ENCODE measurements at regions not wholly inside any gene's neighbourhood (a gene's known extent, or its start where the extent isn't known, plus 50 kb on each side); places are given as distances from the start of the nearest gene placed in this dataset.

DNA sequence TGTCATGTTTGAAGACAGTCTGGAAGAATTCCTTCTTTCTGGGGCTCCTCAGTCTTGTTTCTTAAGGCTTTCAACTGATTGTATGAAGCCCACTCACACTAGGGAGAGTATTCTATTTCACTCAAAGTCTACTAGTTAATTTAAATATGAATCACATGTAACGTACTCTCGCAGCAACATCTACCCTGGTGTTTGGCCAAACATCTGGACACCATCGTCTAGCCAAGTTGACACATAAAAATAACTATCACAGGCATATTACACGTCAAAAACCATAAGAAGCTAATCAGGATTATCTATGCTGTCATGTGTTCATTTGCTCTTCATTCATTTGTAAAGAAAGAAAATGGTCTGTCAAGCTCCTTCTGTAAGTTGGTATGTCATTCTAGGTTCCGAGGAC lies 787.4 kb downstream of the KCNJ2 start:
- no peaks in the 10 kb centered on the region for H3K4me1 ChIP-seq (replicated peaks in 1 of 4; ENCODE audit: control insufficient read depth in 3 of 4, insufficient read depth in 4 of 4, low read length in 3 of 4)
- H2BK5ac ChIP-seq (ENCODE audit: low read depth, low read length), result no peak overlapping the region
- no peaks in the 10 kb centered on the region for H3K36me3 ChIP-seq (ENCODE audit: control insufficient read depth in 2 of 4, insufficient read depth in 4 of 4, low read length in 3 of 4)
- H3K4me3 ChIP-seq (ENCODE audit: extremely low read depth in 1 of 4, insufficient read depth in 2 of 4, low read depth in 3 of 4, low read length in 4 of 4), result no peak overlapping the region
- no peaks in the 10 kb centered on the region for H3K79me2 ChIP-seq (ENCODE audit: control insufficient read depth in 1 of 2, insufficient read depth in 2 of 2, low read length in 2 of 2)
- WGBS, 2 experiments (ENCODE audit: extremely low coverage in 1 of 2, insufficient coverage in 1 of 2, insufficient read length in 1 of 2, insufficient replicate concordance in 2 of 2, low coverage in 1 of 2, low lambda C conversion rate in 2 of 2, missing lambda C conversion rate in 1 of 2), result 90% methylated on average over 5 of the region's 5 CpGs; no CpG with 5 or more reads in 1 of the 2 experiments
- H2AK5ac ChIP-seq (ENCODE audit: low read depth, low read length), result no peak overlapping the region
- H3K56ac ChIP-seq (replicated peaks; ENCODE audit: insufficient read length, low read depth, low read length), result no peak overlapping the region
- no peaks in the 10 kb centered on the region for H3K9me3 ChIP-seq (ENCODE audit: insufficient read depth in 2 of 2, low read depth in 1 of 2, low read length in 1 of 2)
- H3K4ac ChIP-seq (replicated peaks; ENCODE audit: insufficient read length, low read depth, low read length), result no peak overlapping the region
- H3K4me2 ChIP-seq (ENCODE audit: insufficient read depth in 1 of 2, low read depth in 2 of 2, low read length in 2 of 2), result no peak overlapping the region
- H3K27ac ChIP-seq (ENCODE audit: low read depth, low read length), result no peak overlapping the region
- ChIA-PET CTCF (ENCODE audit: partially characterized antibody) (interaction anchor here (0.5 to 0.6 kb wide), 2 partner anchors 18 to 24 kb away, joined by 3 to 4 read pairs; no protein-coding TSS in a partner anchor), POLR2A (ENCODE audit: partially characterized antibody) (no interaction called here)
- no peak overlapping the region for H2BK120ac ChIP-seq (replicated peaks; ENCODE audit: low read depth, low read length)
- no peak overlapping the region for H2BK15ac ChIP-seq (ENCODE audit: low read length)
- no peak overlapping the region for H2BK20ac ChIP-seq (ENCODE audit: low read length)
- H2BK12ac ChIP-seq (ENCODE audit: low read depth, low read length), result no peak overlapping the region
- H4K20me1 ChIP-seq (replicated peaks in 1 of 2; ENCODE audit: control insufficient read depth in 1 of 2, insufficient read depth in 2 of 2, low read length in 2 of 2), result no peaks in the 10 kb centered on the region
- no peak overlapping the region for H3K18ac ChIP-seq (ENCODE audit: extremely low read depth, low read length)
- H4K8ac ChIP-seq (ENCODE audit: extremely low read depth, insufficient read depth, low read length), result no peak overlapping the region
- TF ChIP-seq POLR2AphosphoS5 (IDR thresholded peaks at IDR 0.05; ENCODE audit: low read depth, low read length) (no peak), SUZ12 (IDR thresholded peaks at IDR 0.05; ENCODE audit: low read length) (no peak), KDM5A (IDR thresholded peaks at IDR 0.05; ENCODE audit: low read length) (no peak), TBP (IDR thresholded peaks at IDR 0.05; ENCODE audit: low read depth, low read length) (no peak)
- H3K14ac ChIP-seq (ENCODE audit: insufficient read length), result no peak overlapping the region
- FAIRE-seq (no peak), DNase-seq (ENCODE audit: low read depth in 1 of 2, low spot score in 2 of 2) (no peak)
- H4K91ac ChIP-seq (replicated peaks; ENCODE audit: insufficient read length, low read length), result no peak overlapping the region
- H3K9ac ChIP-seq (replicated peaks in 1 of 4; ENCODE audit: extremely low read depth in 1 of 4, low read depth in 3 of 4, low read length in 3 of 4), result no peak overlapping the region
- no peaks in the 10 kb centered on the region for H3K79me1 ChIP-seq (ENCODE audit: low read depth, low read length)
- H3K23me2 ChIP-seq (ENCODE audit: low read depth, low read length), result no peaks in the 10 kb centered on the region
- no peak overlapping the region for H3K23ac ChIP-seq (ENCODE audit: insufficient read length)
- H2AFZ ChIP-seq (ENCODE audit: low read length), result no peak overlapping the region
- H4K5ac ChIP-seq (ENCODE audit: insufficient read length, low read depth, low read length), result no peak overlapping the region
- no peaks in the 10 kb centered on the region for H3K27me3 ChIP-seq (replicated peaks in 1 of 4; ENCODE audit: control insufficient read depth in 3 of 4, extremely low read depth in 1 of 4, insufficient read depth in 3 of 4, low read length in 3 of 4)
